ENCODE measurements at regions not wholly inside any gene's neighbourhood (a gene's known extent, or its start where the extent isn't known, plus 50 kb on each side); places are given as distances from the start of the nearest gene placed in this dataset.

DNA sequence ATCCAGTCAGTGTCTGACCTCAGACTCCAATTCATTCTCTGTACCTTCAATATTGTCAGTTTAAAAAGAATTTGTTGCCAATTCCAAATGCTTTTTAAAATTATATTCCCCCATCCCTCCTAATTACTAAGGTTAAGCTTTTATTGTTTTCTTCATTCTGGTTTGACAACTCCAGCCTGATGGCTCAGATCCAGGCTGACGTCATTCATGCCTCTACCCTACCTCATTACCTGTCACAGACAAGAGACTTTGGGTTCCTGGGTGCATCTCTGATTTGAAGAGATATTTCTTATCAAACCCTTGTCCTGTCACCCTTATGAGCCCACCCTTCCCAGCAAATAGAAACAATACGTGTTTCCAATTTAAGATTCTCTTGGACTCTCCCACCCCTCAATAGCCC is 300.2 kb upstream of the CLNK start:
- H3K9ac ChIP-seq (ENCODE audit: low read depth, low read length) = no peak overlapping the region
- peaks cover 39% of the 10 kb centered on the region for H3K27me3 ChIP-seq (ENCODE audit: control insufficient read depth, insufficient read depth, low read length)
- H3K27ac ChIP-seq (ENCODE audit: low read depth, low read length) = no peak overlapping the region
- H3K4me3 ChIP-seq (ENCODE audit: low read depth, low read length) = no peak overlapping the region
- no peaks in the 10 kb centered on the region for H3K36me3 ChIP-seq (ENCODE audit: control insufficient read depth, insufficient read depth, low read length)
- no peaks in the 10 kb centered on the region for H3K9me3 ChIP-seq (ENCODE audit: control insufficient read depth, insufficient read depth, low read length)
- H3K4me1 ChIP-seq (ENCODE audit: control insufficient read depth, insufficient read depth, low read length) = peaks cover 38% of the 10 kb centered on the region

DNA sequence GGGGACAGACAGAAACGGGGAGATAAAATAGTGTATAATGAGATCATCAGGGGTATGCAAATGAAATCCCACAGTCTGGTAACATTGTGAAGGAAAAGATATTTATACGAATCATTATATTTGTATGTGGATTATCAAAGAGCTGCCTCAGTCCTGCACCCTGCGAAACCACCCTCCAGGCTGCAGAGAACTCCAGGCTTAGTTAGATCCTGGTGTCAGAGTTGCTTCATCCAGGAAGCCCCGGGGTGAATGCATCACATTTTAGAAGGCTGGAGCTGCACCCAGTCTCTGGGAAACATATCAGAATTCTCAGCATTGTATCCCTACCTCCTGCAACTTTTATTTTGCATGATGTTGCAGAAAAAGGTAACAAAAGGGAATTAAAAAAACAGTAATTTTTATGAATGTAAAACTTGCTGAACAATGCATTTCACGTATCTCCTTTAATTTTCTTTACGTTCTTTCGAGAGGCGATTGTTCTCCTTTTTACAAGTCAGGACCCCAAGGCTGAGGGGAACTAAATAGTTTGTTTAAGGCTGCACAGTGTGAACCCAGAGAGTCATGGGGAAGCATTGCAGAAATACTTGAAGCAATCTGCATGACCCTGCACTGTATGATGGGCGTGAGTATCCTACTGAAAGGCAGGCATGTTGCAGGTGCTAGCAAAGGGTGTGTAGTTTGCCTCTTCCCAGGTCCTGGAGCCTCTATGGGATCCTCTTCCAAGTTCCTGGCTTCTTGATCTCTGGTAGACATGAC is 299.5 kb upstream of the CLNK start:
- Histone ChIP-seq H3K36me3 (ENCODE audit: control insufficient read depth, insufficient read depth, low read length) (no peaks in the 10 kb centered on the region), H3K27ac (ENCODE audit: low read depth, low read length) (no peak overlapping the region), H3K27me3 (ENCODE audit: control insufficient read depth, insufficient read depth, low read length) (peaks cover 39% of the 10 kb centered on the region), H3K9me3 (ENCODE audit: control insufficient read depth, insufficient read depth, low read length) (no peaks in the 10 kb centered on the region), H3K4me3 (ENCODE audit: low read depth, low read length) (no peak overlapping the region), H3K4me1 (ENCODE audit: control insufficient read depth, insufficient read depth, low read length) (peaks cover 38% of the 10 kb centered on the region), H3K9ac (ENCODE audit: low read depth, low read length) (no peak overlapping the region)

DNA sequence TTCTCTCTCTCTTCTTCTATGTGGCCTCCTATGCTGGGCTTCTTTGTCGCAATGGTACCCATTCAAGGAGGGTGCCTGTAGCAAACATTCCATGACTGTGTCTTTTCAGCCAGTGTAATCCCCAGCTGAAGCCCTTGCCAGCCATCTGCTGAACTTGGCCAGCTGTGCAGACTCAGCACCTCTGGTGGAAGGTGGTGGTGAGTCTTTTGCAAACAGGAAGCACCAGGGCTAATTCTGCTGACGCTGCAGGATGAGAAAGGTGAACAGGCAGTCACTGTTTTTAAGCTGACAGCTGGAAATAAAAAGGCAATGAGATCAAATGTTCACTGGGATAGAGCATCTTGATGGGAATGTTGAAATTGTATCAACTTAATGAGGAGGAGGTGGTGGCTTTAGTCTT is 298.7 kb upstream of the CLNK start:
- H3K9ac ChIP-seq (ENCODE audit: low read depth, low read length) = no peak overlapping the region
- no peak overlapping the region for H3K4me3 ChIP-seq (ENCODE audit: low read depth, low read length)
- H3K36me3 ChIP-seq (ENCODE audit: control insufficient read depth, insufficient read depth, low read length) = no peaks in the 10 kb centered on the region
- H3K9me3 ChIP-seq (ENCODE audit: control insufficient read depth, insufficient read depth, low read length) = no peaks in the 10 kb centered on the region
- peaks cover 39% of the 10 kb centered on the region for H3K27me3 ChIP-seq (ENCODE audit: control insufficient read depth, insufficient read depth, low read length)
- H3K4me1 ChIP-seq (ENCODE audit: control insufficient read depth, insufficient read depth, low read length) = peaks cover 38% of the 10 kb centered on the region
- H3K27ac ChIP-seq (ENCODE audit: low read depth, low read length) = peak overlapping the region; percentile 74

DNA sequence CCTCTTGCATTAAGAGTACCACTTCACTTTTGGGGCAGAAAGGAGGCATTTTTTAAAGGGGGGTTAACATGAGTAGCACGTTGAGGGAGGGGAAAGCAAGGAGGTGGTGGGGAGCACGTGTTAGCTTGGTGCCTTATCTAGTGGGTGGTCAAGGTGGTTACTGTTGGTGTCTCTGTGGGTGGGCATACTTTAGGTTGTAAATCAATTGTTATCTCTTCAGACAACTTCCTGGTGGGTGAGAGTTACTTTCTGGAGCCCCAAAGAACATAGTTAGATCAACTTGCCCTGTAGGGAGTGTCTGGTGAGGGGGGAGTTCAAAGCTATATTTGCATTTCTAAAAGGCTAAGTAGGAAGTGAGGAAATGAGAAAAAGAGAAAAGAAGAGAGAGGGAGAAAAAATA is 297.7 kb upstream of the CLNK start:
- H3K9me3 ChIP-seq (ENCODE audit: control insufficient read depth, insufficient read depth, low read length) = no peaks in the 10 kb centered on the region
- H3K4me1 ChIP-seq (ENCODE audit: control insufficient read depth, insufficient read depth, low read length) = peaks cover 38% of the 10 kb centered on the region

DNA sequence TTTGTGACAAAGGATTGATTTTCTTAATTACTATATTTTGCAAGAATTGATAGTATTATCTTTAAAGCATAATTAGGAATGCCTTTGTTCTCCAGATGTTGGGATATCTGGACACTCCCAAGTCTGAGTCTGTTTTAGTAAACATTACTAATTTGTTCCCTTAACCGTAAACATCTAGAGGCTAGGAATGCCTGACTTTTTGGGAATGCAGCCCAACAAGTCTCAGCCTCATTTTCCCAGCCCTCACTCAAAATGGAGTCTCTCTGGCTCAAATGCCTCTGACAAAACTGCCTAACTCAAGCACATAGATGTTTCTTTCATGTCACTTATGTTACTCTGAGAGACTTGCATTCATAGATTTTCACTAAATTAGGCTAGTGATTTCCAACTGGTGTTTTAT is 297.0 kb upstream of the CLNK start:
- peaks cover 38% of the 10 kb centered on the region for H3K4me1 ChIP-seq (ENCODE audit: control insufficient read depth, insufficient read depth, low read length)
- H3K36me3 ChIP-seq (ENCODE audit: control insufficient read depth, insufficient read depth, low read length) = no peaks in the 10 kb centered on the region
- no peaks in the 10 kb centered on the region for H3K9me3 ChIP-seq (ENCODE audit: control insufficient read depth, insufficient read depth, low read length)
- H3K9ac ChIP-seq (ENCODE audit: low read depth, low read length) = no peak overlapping the region
- H3K4me3 ChIP-seq (ENCODE audit: low read depth, low read length) = no peak overlapping the region
- peaks cover 39% of the 10 kb centered on the region for H3K27me3 ChIP-seq (ENCODE audit: control insufficient read depth, insufficient read depth, low read length)
- H3K27ac ChIP-seq (ENCODE audit: low read depth, low read length) = peak overlapping the region; percentile 74

More for the DNA sequence above, 297.7 kb upstream of the CLNK start:
- peak overlapping the region; percentile 32; the same call in 1 of the 2 replicates for H3K4me3 ChIP-seq (ENCODE audit: low read depth, low read length)
- H3K9ac ChIP-seq (ENCODE audit: low read depth, low read length) = no peak overlapping the region
- H3K36me3 ChIP-seq (ENCODE audit: control insufficient read depth, insufficient read depth, low read length) = no peaks in the 10 kb centered on the region
- peaks cover 39% of the 10 kb centered on the region for H3K27me3 ChIP-seq (ENCODE audit: control insufficient read depth, insufficient read depth, low read length)
- peak overlapping the region; percentile 74 for H3K27ac ChIP-seq (ENCODE audit: low read depth, low read length)

DNA sequence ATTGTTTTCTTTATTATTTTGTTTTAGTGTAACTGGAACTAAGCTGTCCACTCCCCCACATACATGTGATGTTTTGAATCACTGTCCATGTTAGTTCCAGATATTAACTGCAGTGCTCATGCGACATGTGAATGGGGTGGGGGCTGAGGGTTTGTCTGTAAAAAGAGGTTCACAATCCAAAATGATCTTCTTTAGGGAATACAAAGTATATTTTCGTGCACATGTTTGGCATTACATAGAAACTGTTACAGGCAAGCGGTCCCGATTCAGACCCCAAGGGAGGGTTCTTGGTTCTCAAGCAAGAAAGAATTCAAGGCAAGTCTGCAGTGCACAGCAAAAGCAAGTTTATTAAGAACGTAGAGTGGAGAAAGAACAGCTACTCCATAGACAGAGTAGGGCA is 296.5 kb upstream of the CLNK start:
- Histone ChIP-seq H3K27me3 (ENCODE audit: control insufficient read depth, insufficient read depth, low read length) (peaks cover 39% of the 10 kb centered on the region), H3K36me3 (ENCODE audit: control insufficient read depth, insufficient read depth, low read length) (no peaks in the 10 kb centered on the region), H3K4me1 (ENCODE audit: control insufficient read depth, insufficient read depth, low read length) (peaks cover 38% of the 10 kb centered on the region), H3K9me3 (ENCODE audit: control insufficient read depth, insufficient read depth, low read length) (no peaks in the 10 kb centered on the region), H3K9ac (ENCODE audit: low read depth, low read length) (no peak overlapping the region), H3K27ac (ENCODE audit: low read depth, low read length) (no peak overlapping the region), H3K4me3 (ENCODE audit: low read depth, low read length) (no peak overlapping the region)

DNA sequence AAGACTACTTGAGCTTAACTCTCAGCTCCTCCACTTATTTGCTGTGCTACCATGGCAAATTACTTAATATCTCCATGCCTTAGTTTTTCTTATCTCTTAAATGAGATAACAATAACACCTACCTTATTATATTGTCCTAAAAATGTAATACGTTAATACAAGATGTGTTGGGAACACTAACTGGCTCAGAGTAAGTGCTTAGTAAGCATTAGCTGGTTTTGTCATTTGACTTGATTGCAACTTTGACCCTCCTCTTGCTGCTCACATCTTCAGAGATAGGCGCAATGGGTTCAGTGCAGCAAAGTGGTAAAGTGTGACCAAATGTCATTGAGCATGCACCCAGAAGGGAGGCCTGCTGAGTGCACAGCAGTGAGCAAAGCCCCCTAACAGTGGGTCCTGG is 294.5 kb upstream of the CLNK start:
- H3K4me1 ChIP-seq (ENCODE audit: control insufficient read depth, insufficient read depth, low read length) = peaks cover 30% of the 10 kb centered on the region

DNA sequence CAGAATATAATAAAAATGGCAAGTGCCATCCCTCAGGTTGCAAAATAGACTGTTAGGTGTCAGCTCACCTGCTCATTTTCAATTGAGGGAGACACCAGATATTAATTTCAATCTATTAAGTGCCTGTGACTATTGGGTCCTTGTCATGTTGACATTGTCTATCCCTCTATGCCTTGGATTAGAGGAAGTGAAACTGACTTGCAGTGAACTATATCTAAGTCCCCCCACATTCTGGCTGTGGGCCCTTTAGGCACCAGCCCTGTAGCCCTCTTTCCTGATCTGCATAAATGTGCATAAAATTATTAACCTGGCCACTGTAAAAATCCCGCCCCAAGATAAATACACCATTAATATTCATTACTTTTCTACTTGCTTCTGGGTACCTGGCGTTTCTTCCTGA is 293.0 kb upstream of the CLNK start:
- no peaks in the 10 kb centered on the region for H3K9me3 ChIP-seq (ENCODE audit: control insufficient read depth, insufficient read depth, low read length)

More for the DNA sequence above, 294.5 kb upstream of the CLNK start:
- no peak overlapping the region for H3K27ac ChIP-seq (ENCODE audit: low read depth, low read length)
- no peak overlapping the region for H3K9ac ChIP-seq (ENCODE audit: low read depth, low read length)
- no peak overlapping the region for H3K4me3 ChIP-seq (ENCODE audit: low read depth, low read length)
- H3K9me3 ChIP-seq (ENCODE audit: control insufficient read depth, insufficient read depth, low read length) = no peaks in the 10 kb centered on the region
- H3K27me3 ChIP-seq (ENCODE audit: control insufficient read depth, insufficient read depth, low read length) = peaks cover 29% of the 10 kb centered on the region
- no peaks in the 10 kb centered on the region for H3K36me3 ChIP-seq (ENCODE audit: control insufficient read depth, insufficient read depth, low read length)

DNA sequence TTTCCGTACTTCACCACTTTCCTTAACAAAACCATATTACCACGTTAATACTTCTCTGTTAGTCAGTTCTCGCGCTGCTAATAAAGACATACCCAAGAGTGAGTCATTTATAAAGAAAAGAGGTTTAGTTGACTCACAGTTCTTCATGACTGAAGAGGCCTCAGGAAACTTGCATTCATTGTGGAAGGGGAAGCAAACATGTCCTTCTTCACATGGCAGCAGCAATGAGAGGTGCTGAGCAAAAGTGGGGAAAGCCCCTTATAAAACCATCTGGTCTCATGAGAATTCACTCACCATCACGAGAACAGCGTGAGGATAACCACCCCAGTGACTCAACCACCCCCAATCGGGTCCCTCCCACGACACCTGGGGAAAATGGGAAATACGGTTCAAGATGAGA is 289.8 kb upstream of the CLNK start:
- no peak overlapping the region for H3K9ac ChIP-seq (ENCODE audit: low read depth, low read length)
- no peak overlapping the region for H3K4me3 ChIP-seq (ENCODE audit: low read depth, low read length)
- no peaks in the 10 kb centered on the region for H3K36me3 ChIP-seq (ENCODE audit: control insufficient read depth, insufficient read depth, low read length)
- no peaks in the 10 kb centered on the region for H3K27me3 ChIP-seq (ENCODE audit: control insufficient read depth, insufficient read depth, low read length)
- no peak overlapping the region for H3K27ac ChIP-seq (ENCODE audit: low read depth, low read length)
- H3K4me1 ChIP-seq (ENCODE audit: control insufficient read depth, insufficient read depth, low read length) = no peaks in the 10 kb centered on the region
- H3K9me3 ChIP-seq (ENCODE audit: control insufficient read depth, insufficient read depth, low read length) = no peaks in the 10 kb centered on the region

More for the DNA sequence above, 293.0 kb upstream of the CLNK start:
- Histone ChIP-seq H3K27ac (ENCODE audit: low read depth, low read length) (no peak overlapping the region), H3K36me3 (ENCODE audit: control insufficient read depth, insufficient read depth, low read length) (no peaks in the 10 kb centered on the region), H3K9ac (ENCODE audit: low read depth, low read length) (no peak overlapping the region), H3K27me3 (ENCODE audit: control insufficient read depth, insufficient read depth, low read length) (peaks cover 14% of the 10 kb centered on the region), H3K4me3 (ENCODE audit: low read depth, low read length) (no peak overlapping the region), H3K4me1 (ENCODE audit: control insufficient read depth, insufficient read depth, low read length) (peaks cover 15% of the 10 kb centered on the region)

DNA sequence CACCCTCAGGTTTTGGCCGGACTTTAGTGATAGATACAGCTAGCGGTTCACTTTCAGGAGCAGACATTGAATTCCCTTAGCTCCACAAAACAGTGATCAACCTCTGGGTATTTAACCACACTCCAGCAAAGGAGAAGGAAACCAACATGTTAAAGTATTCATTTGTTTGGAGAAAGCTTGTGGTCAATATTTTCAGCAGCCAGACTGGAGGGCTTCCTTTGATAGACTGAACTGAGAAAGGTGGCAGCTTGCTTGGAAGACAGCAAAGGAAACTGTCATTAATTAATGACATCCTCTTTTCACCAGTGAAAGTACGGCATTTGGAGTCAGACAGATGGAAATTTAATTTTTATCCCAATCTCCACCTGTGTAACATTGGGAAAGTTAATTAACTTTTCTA is 289.1 kb upstream of the CLNK start:
- Histone ChIP-seq H3K27me3 (ENCODE audit: control insufficient read depth, insufficient read depth, low read length) (no peaks in the 10 kb centered on the region), H3K9ac (ENCODE audit: low read depth, low read length) (no peak overlapping the region), H3K9me3 (ENCODE audit: control insufficient read depth, insufficient read depth, low read length) (no peaks in the 10 kb centered on the region), H3K36me3 (ENCODE audit: control insufficient read depth, insufficient read depth, low read length) (no peaks in the 10 kb centered on the region), H3K4me3 (ENCODE audit: low read depth, low read length) (no peak overlapping the region), H3K27ac (ENCODE audit: low read depth, low read length) (no peak overlapping the region), H3K4me1 (ENCODE audit: control insufficient read depth, insufficient read depth, low read length) (no peaks in the 10 kb centered on the region)

DNA sequence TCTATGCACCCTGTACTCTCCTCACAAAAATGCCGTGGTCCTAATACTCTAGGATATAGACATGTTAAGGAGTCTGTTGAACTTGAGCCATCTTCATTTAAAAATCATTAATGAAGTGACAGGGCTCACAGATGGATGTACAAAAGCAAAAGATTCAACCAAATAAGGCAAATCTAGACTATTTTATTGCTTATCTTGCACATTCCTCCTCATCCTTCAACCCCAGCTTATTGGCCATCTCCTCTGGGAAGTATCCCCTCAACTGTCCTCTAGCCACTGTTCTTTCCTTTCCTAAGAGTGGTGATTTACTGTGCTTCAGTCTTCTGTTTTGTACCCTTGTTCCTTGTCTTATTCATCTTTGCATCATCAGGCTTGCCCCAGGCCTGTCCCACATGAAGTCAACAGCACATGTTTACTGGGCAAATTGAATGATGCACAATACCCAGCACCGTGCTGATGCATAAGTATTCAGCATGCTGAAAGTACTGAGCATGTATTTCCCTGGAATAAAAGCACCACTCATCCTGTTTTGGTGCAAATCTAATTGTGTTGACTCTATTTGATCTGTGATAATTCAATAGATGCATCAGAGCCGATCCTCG is 287.3 kb upstream of the CLNK start:
- no peak overlapping the region for H3K27ac ChIP-seq (ENCODE audit: low read depth, low read length)
- H3K9me3 ChIP-seq (ENCODE audit: control insufficient read depth, insufficient read depth, low read length) = no peaks in the 10 kb centered on the region
- no peaks in the 10 kb centered on the region for H3K4me1 ChIP-seq (ENCODE audit: control insufficient read depth, insufficient read depth, low read length)
- no peak overlapping the region for H3K4me3 ChIP-seq (ENCODE audit: low read depth, low read length)
- no peaks in the 10 kb centered on the region for H3K27me3 ChIP-seq (ENCODE audit: control insufficient read depth, insufficient read depth, low read length)
- H3K9ac ChIP-seq (ENCODE audit: low read depth, low read length) = no peak overlapping the region
- H3K36me3 ChIP-seq (ENCODE audit: control insufficient read depth, insufficient read depth, low read length) = no peaks in the 10 kb centered on the region

Measured in HUES48 (cell line).